Epidermal melanocyte (primary cell): ENCODE measurements at regions not wholly inside any gene's neighbourhood (a gene's known extent, or its start where the extent isn't known, plus 50 kb on each side); places are given as distances from the start of the nearest gene placed in this dataset.
A peak's percentile ranks its signal among the peaks of the same experiment; 100 is the strongest.
"Not testable (repeated sequence)": the region's sequence is repeated elsewhere in the genome, so short reads cannot be mapped to it uniquely, and the experiment has no call there.

Experiments
- DNase-seq: peaks from one replicate; pipeline ENCODE4 v3.0.0; 2011; ENCODE audit warnings: low spot score; ENCODE audit not compliant: insufficient read length

DNA sequence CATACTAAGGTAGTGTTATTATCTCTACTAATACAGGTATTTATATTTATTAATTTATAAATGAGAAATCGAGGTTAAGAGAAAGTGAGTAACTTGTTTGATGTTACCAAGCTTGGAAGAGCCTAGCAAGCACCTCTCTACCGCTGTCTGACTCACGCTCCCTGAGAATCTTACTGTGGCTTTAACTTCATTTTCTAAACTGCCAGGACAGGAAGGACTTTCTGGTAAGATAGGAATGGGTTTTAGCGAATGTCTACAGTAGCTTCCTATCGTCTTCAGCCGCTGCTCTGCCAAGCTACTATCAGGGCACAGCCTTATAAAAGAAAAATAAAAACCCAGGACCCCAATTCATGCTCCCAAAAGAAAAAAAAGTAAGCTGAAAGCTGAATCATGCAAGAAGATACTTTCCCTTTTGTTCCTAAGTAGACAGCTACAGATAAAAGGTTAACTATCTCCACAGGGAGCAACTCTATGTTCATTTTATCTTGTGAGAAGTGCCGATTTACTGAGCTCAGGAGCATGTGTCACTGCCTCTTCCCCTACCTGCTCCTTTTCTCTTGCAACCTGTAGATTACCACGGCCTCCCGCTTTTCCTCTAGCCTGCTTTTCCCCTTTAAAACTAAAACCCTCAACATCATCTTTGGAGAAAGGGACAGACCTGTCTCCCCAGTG is 60.2 kb downstream of the THNSL1 start:
- DNase-seq = no peak

GRCh38 chr10:25078658-25079431 is 62.4 kb downstream of the THNSL1 start:
- DNase-seq = no peak

GRCh38 chr10:25080880-25081581 is 64.6 kb downstream of the THNSL1 start:
- peak; percentile 84 for DNase-seq

DNA sequence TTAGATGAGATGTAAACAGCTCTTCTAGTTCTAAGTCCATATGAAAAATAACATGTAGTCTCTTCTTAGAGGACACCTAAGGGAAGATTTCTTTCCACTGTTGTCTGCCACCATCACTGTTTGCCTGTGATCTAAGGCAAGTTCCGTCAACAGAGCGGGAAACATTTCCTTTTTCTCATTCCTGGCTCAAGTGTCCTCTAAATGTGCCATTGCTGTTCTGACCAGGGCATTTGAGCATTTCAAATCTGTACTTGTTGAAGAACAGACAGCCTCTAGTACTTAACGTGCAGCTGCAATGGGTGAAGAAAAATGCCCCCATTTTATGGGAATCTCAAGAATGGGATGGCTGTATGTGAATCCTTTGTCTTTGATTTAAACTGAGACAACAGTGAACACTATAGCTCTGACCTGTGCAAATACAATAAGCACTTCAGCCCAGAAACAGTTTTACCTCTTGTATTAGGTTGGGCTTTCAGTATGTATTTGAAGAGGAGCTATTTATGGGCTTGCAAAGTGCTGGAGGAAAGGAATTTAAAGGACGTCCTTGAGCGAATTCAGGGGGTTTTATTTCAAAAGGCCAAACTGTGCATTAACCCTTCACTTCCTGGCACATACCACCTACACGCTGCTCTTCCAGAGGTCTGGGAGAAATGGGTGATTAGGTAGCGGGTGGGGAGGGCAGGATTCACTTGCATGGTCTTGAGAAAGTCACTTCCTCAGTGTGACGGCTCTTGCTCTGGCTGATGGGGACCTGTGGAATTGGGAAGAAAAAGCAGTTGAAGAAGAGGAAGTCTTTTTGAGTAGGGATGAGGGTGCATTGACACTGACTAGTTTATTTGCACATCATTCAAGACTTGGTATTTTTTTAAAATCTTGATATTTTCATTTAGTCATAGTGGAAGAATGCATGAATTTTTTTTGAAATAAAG is 66.1 kb downstream of the THNSL1 start:
- no peak for DNase-seq

DNA sequence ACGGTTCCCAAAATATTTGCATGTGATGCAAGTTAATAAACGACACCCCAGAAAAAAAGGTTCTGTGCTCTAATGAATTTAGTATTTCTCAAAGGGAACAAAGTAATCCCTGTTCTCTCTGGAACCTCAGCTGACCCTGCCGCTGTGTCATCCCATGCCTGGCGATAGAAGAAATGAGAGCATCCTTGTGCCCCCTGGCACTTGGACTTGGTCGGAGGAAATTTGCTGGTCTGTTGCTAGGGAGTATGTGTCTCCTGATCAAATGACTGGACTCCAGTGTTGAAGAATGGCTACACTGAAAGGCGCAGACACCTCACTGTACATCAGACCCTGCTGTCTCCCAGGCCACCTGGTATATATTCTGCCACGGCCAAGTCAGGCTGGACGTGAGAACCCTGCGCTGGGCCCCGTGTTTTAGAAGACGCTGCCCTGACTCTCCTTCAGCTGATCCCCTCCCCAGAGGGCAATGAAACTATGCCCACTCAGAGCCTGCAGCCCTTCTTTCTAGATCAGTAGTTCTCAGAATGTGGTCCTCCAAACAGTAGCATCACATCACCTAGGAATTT is 67.2 kb downstream of the THNSL1 start:
- peak; percentile 45 for DNase-seq

GRCh38 chr10:25084447-25084846 is 68.0 kb downstream of the THNSL1 start:
- DNase-seq = no peak

DNA sequence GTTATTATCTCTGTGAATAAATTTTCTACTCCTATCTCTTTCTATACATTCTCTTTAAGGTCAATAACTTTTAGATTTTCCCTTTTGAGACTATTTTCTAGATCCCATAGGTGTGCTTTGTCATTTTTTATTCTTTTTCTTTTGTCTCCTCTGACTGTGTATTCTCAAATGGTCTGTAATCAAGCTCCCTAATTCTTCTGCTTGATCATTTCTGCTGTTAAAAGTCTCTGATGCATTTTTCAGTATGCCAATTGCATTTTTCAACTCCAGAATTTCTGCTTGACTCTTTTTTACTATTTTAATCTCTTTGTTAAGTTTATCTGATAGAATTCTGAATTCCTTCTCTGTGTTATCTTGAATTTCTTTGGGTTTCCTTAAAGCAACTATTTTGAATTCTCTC is 78.2 kb downstream of the THNSL1 start:
- no peak for DNase-seq

GRCh38 chr10:25097669-25098411 is 77.0 kb upstream of the GPR158 start:
- no peak for DNase-seq

DNA sequence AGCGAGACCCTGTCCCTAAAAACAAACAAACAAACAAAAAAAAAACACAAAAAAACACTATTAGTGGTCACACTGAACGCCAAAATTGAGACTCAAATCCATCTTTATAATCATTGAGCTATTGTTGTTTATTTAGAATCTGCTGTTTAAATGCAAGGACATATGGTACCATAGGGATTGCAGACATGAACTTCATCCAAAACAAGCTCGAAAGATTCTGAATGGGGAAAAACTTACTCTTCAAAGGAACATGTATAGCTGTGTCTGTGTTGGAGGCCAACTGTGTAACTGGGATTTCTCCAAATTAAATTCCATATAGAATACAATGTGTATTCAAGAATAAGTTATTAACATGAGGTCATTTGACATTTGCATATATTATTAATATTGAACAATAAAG is 74.7 kb upstream of the GPR158 start:
- no peak for DNase-seq

- no peak for DNase-seq
Measured at GRCh38 chr10:25101461-25102146, 73.2 kb upstream of the GPR158 start.

- no peak for DNase-seq
Measured at GRCh38 chr10:25102147-25102822, 72.5 kb upstream of the GPR158 start.

GRCh38 chr10:25103703-25104102 is 71.1 kb upstream of the GPR158 start:
- no peak for DNase-seq

GRCh38 chr10:25104441-25104840 is 70.4 kb upstream of the GPR158 start:
- DNase-seq = no peak

GRCh38 chr10:25105262-25105661 is 69.5 kb upstream of the GPR158 start:
- DNase-seq = no peak

DNA sequence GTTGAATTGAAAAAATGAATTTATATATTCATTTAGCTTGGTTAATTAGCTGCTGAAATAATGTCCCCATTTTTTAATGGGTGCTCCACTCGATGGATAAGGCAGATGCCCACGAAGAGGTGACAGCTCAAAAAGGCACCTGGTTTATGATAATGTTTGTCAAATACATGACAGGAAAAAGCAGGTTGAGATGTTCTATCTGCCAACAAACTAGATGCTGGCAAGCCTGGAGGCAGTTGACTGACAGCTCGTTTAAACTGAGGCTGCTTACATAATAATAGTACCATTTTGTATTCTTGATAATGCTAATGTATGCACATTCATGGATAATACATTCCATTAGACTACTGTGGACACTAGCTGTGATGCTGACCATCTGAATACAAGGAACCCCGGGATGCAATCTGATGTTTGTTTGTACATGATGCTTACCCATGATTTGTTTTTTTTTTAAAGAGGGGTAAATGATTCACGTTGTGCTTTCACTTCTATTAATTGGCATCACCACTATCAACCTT is 69.0 kb upstream of the GPR158 start:
- DNase-seq = no peak

DNA sequence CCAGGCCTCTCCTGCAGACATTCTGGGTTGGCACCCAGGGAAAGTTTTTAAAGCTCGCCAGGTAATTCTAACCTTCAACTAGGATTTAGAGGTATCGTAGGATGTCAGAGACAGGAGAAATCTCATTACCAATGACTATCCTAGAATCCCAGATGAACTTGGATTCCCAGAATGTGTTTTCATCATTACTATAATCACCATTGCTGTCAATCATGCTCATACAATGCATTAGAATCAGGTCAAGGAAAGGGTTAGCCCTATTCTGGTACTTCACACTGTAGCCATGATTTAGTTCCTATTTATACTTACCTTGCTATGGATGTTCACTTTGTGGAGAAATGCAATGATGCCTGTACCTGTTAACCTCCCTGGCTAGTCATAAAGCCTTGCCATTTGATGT is 67.0 kb upstream of the GPR158 start:
- DNase-seq = no peak

GRCh38 chr10:25109896-25110295 is 64.9 kb upstream of the GPR158 start:
- DNase-seq = not testable (repeated sequence)

GRCh38 chr10:25112016-25112415 is 62.8 kb upstream of the GPR158 start:
- DNase-seq = no peak
